GM12891 (cell line): ENCODE measurements at regions not wholly inside any gene's neighbourhood (a gene's known extent, or its start where the extent isn't known, plus 50 kb on each side); places are given as distances from the start of the nearest gene placed in this dataset.

Experiments used
- POLR2A ChIP-seq: IDR thresholded peaks from 2 replicates; pipeline ENCODE4 v1.6.1; 2011; ENCODE audit warnings: low read depth, low read length, control low read depth
- POLR2AphosphoS5 ChIP-seq: IDR thresholded peaks from 2 replicates; pipeline ENCODE4 v1.6.1; 2011; ENCODE audit warnings: low read depth, low read length, control low read depth

- TF ChIP-seq POLR2A (no peak), POLR2AphosphoS5 (no peak)
These were observed 487.3 kb downstream of the CCDC171 start for GRCh38 chr9:16039988-16040761.
